Upper lobe of left lung (tissue), 4 donors: ENCODE measurements at regions not wholly inside any gene's neighbourhood (a gene's known extent, or its start where the extent isn't known, plus 50 kb on each side); places are given as distances from the start of the nearest gene placed in this dataset.

ENCODE experiments used
- POLR2A ChIP-seq, 4 donors: fragments of 450-650 bp; IDR thresholded peaks; one replicate each; pipeline ENCODE4 v1.5.1; 2016 to 2017; ENCODE audit warnings: antibody characterized with exemption in 4 of 4, mild to moderate bottlenecking in 2 of 4
- TF ChIP-seq, protein P1 (sequence below), 6 experiments: fragments of 450-650 bp in 4 of 6; fragments of 200-600 bp in 2 of 6; sonication (generic) in 2 of 6; IDR thresholded peaks; one replicate each; pipeline ENCODE4 v1.5.1; 2016 to 2019; ENCODE audit warnings: antibody characterized with exemption in 6 of 6

DNA sequence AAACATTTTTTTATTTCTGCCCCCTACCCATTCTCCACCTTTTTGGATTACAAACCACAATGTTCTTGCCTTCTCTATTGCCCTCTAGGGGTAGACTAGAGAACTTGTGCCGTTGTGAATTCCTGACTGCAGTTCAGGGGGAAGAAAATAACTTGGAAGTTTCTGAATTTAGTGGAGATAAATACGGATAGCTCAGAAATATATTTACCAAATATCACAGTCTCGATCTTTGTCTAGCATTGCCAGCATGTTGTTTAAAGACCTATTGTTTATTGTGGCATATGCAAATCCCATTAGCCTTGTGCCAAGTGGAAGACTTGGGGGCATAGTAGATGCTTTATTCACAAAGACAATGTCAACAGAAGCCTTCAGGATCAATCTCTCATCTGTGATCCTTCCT, 154.1 kb upstream of the MMS22L start:
- TF ChIP-seq POLR2A (IDR thresholded peaks at IDR 0.05) = no peak
- TF ChIP-seq, protein P1, sequence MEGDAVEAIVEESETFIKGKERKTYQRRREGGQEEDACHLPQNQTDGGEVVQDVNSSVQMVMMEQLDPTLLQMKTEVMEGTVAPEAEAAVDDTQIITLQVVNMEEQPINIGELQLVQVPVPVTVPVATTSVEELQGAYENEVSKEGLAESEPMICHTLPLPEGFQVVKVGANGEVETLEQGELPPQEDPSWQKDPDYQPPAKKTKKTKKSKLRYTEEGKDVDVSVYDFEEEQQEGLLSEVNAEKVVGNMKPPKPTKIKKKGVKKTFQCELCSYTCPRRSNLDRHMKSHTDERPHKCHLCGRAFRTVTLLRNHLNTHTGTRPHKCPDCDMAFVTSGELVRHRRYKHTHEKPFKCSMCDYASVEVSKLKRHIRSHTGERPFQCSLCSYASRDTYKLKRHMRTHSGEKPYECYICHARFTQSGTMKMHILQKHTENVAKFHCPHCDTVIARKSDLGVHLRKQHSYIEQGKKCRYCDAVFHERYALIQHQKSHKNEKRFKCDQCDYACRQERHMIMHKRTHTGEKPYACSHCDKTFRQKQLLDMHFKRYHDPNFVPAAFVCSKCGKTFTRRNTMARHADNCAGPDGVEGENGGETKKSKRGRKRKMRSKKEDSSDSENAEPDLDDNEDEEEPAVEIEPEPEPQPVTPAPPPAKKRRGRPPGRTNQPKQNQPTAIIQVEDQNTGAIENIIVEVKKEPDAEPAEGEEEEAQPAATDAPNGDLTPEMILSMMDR (IDR thresholded peaks at IDR 0.05) = peak in 4 of 6 experiments; percentile 31 to 39 (median 34)
